ENCODE measurements at regions not wholly inside any gene's neighbourhood (a gene's known extent, or its start where the extent isn't known, plus 50 kb on each side); places are given as distances from the start of the nearest gene placed in this dataset.

GRCh38 chr10:60677531-60678129 is 100.6 kb upstream of the CDK1 start:
- in situ Hi-C loops (cut with HindIII; ENCODE audit: low pct_unique_long_range_greater_than_20kb, low sequenced_read_pairs) = no loop called here

GRCh38 chr10:60675236-60675635 is 103.0 kb upstream of the CDK1 start:
- in situ Hi-C loops (cut with HindIII; ENCODE audit: low pct_unique_long_range_greater_than_20kb, low sequenced_read_pairs) = no loop called here
- no peak for DNase-seq (ENCODE audit: low read depth)

More at GRCh38 chr10:60677531-60678129, 100.6 kb upstream of the CDK1 start:
- no peak for DNase-seq (ENCODE audit: low read depth)

GRCh38 chr10:60669501-60669900 is 108.8 kb upstream of the CDK1 start:
- no peak for DNase-seq (ENCODE audit: low read depth)
- in situ Hi-C loops (cut with HindIII; ENCODE audit: low pct_unique_long_range_greater_than_20kb, low sequenced_read_pairs) = no loop called here

- in situ Hi-C loops (cut with HindIII; ENCODE audit: low pct_unique_long_range_greater_than_20kb, low sequenced_read_pairs) = no loop called here
- DNase-seq (ENCODE audit: low read depth) = no peak
Measured at GRCh38 chr10:60666221-60666620, 112.1 kb upstream of the CDK1 start.

- in situ Hi-C loops (cut with HindIII; ENCODE audit: low pct_unique_long_range_greater_than_20kb, low sequenced_read_pairs) = no loop called here
- DNase-seq (ENCODE audit: low read depth) = no peak
Measured at GRCh38 chr10:60664859-60665258, 113.4 kb upstream of the CDK1 start.

GRCh38 chr10:60663850-60664249 is 114.4 kb upstream of the CDK1 start:
- in situ Hi-C loops (cut with HindIII; ENCODE audit: low pct_unique_long_range_greater_than_20kb, low sequenced_read_pairs) = no loop called here
- DNase-seq (ENCODE audit: low read depth) = no peak

- DNase-seq (ENCODE audit: low read depth) = no peak
- in situ Hi-C loops (cut with HindIII; ENCODE audit: low pct_unique_long_range_greater_than_20kb, low sequenced_read_pairs) = no loop called here
Measured at GRCh38 chr10:60662917-60663614, 115.2 kb upstream of the CDK1 start.

DNA sequence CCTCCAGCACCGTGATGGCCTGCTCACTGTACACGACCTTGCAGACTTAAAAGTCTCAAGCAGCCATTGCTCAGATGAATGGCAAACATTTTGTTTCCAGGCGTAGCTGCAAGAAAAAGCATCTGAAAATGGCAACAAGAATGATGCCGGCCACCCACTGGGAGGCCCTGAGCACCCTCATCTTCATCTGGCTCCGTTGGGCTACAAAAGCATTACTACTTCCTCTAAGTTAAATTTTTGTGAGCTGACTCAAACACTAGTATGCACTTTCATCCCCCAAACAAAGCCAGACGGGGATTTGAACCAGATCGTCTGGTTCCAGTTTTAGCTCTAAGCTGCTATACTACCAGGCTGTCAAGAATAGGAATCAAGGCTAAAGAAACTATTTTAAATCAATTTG is 116.6 kb upstream of the CDK1 start:
- in situ Hi-C loops (cut with HindIII; ENCODE audit: low pct_unique_long_range_greater_than_20kb, low sequenced_read_pairs) = no loop called here
- DNase-seq (ENCODE audit: low read depth) = no peak

- no peak for DNase-seq (ENCODE audit: low read depth)
- in situ Hi-C loops (cut with HindIII; ENCODE audit: low pct_unique_long_range_greater_than_20kb, low sequenced_read_pairs) = no loop called here
Measured at GRCh38 chr10:60660625-60661024, 117.7 kb upstream of the CDK1 start.

DNA sequence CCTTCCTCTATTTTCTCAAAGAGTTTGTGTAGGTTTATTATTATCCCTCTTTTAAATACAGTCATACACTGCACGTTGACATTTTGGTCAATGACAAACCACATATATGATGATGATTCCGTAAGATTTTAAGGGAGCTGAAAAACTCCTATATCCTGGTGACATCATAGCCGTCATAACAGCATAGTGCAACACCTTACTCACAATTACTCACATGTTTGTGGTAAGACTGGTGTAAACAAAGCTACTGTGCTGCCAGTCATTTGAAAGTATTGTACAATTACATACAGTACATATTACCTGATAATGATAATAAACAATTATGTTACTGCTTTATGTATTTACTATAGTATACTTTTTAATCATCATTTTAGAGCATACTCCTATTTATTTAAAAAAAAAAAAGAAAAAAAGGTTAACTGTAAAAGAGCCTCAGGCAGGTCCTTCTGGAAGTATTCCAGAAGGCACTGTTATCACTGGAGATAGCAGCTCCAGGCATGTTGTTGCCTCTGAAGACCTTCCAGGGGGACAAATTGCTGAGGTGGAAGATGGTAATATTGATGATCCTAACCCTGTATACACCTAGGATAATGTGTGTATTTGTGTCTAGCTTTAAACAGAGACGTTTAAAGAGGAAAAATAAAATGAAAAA is 123.3 kb upstream of the CDK1 start:
- no peak for DNase-seq (ENCODE audit: low read depth)
- in situ Hi-C loops (cut with HindIII; ENCODE audit: low pct_unique_long_range_greater_than_20kb, low sequenced_read_pairs) = no loop called here

DNA sequence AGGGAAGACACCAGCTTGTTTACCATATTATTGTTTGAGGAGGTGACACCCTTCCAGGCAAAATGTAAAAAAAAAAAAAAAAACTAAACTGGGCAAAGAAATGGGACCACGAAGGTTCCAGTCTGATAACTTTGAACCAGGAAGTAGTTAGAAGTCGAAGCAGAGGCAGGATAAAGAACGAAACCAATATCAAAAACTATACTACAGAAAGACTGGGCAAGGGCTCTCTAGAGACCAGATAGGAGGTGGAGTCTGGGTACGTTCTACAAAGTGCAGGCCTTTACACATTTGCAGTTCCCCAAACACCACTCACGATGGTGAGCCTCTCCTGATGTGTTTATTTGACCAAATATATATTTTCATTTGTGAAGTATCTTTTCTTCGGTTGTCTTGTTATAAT is 125.7 kb upstream of the CDK1 start:
- no peak for DNase-seq (ENCODE audit: low read depth)
- in situ Hi-C loops (cut with HindIII; ENCODE audit: low pct_unique_long_range_greater_than_20kb, low sequenced_read_pairs) = no loop called here

GRCh38 chr10:60650378-60650800 is 127.9 kb upstream of the CDK1 start:
- no peak for DNase-seq (ENCODE audit: low read depth)
- in situ Hi-C loops (cut with HindIII; ENCODE audit: low pct_unique_long_range_greater_than_20kb, low sequenced_read_pairs) = no loop called here

GRCh38 chr10:60649485-60650377 is 128.5 kb upstream of the CDK1 start:
- in situ Hi-C loops (cut with HindIII; ENCODE audit: low pct_unique_long_range_greater_than_20kb, low sequenced_read_pairs) = no loop called here
- no peak for DNase-seq (ENCODE audit: low read depth)

DNA sequence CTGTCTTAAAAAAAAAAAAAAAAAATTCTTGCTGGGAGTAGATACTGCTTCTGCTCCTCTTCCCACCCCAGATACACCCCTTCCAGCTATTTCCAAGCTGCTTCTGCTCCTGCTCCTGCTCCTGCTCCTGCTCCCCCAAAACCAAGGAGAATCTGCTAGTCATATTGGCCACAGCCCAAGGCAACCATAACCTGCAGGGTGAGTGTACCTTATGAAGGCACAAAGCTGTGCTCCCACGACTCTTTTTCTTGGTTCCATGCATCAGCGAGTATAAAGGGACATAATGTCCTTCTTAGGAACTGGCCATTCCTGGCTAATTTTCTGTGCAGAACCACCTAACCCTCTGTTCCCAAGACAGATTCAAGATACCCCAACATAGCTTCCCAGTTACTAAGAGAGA is 129.5 kb upstream of the CDK1 start:
- in situ Hi-C loops (cut with HindIII; ENCODE audit: low pct_unique_long_range_greater_than_20kb, low sequenced_read_pairs) = no loop called here

DNA sequence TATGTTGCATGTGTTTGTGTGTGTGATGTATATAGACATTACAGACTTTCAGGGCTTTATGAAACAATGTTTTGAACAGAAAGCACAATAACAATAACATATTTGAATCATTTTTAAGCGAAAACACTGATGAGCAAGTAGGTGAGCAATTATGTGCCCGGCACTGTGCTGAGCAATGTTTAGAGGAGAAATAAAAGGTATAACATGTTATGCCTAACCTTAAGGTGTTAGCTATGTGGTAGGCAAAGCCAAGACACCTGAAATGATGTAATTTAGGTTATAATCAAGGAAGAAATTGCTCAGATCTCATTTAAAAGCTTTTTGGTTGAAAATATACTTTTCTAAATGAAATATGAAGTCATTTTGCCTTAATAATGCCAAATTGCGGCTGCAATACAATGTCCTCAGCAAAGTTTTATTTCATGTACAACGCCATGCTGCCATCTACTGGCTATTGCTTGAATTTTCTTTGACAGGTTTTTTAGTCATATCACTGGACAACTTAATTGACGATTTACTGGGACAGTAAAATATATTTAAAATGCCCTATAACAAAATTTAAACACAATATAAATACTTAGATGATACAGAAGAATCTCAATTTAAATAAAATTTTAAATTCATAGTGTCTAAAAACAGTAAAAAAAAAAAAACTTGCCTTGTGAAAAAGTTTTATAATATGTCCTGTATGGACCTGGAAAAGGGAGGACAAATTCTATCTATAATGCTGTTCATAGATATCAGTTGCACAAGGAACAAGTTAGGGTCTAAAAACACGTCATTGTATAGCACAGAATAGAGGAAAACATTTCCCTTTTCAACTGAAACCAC is 131.1 kb upstream of the CDK1 start:
- DNase-seq (ENCODE audit: low read depth) = peak; percentile 30
- in situ Hi-C loops (cut with HindIII; ENCODE audit: low pct_unique_long_range_greater_than_20kb, low sequenced_read_pairs) = no loop called here

More for the DNA sequence above, 129.5 kb upstream of the CDK1 start:
- no peak for DNase-seq (ENCODE audit: low read depth)

GRCh38 chr10:60645980-60646379 is 132.3 kb upstream of the CDK1 start:
- in situ Hi-C loops (cut with HindIII; ENCODE audit: low pct_unique_long_range_greater_than_20kb, low sequenced_read_pairs) = no loop called here

GRCh38 chr10:60644436-60645130 is 133.7 kb upstream of the CDK1 start:
- in situ Hi-C loops (cut with HindIII; ENCODE audit: low pct_unique_long_range_greater_than_20kb, low sequenced_read_pairs) = no loop called here
- no peak for DNase-seq (ENCODE audit: low read depth)

More at GRCh38 chr10:60645980-60646379, 132.3 kb upstream of the CDK1 start:
- DNase-seq (ENCODE audit: low read depth) = no peak
